ENCODE measurements at regions not wholly inside any gene's neighbourhood (a gene's known extent, or its start where the extent isn't known, plus 50 kb on each side); places are given as distances from the start of the nearest gene placed in this dataset.

- no peak for TF ChIP-seq CTCF (IDR thresholded peaks at IDR 0.05)
- TF ChIP-seq POLR2AphosphoS5 (IDR thresholded peaks at IDR 0.05; ENCODE audit: low read depth, low read length), result no peak
- no peak for TF ChIP-seq SIN3A (IDR thresholded peaks at IDR 0.05; ENCODE audit: borderline replicate concordance, insufficient read depth, low read depth, low read length)
- TF ChIP-seq TCF7L2 (IDR thresholded peaks at IDR 0.05; ENCODE audit: low read depth, low read length), result no peak
Measured at GRCh38 chr11:92439133-92439532, 214.5 kb downstream of the FAT3 start.

Measured in Panc1 (cell line).